ENCODE measurements at regions not wholly inside any gene's neighbourhood (a gene's known extent, or its start where the extent isn't known, plus 50 kb on each side); places are given as distances from the start of the nearest gene placed in this dataset.
A peak's percentile ranks its signal among the peaks of the same experiment; 100 is the strongest.

- peaks cover 9% of the 10 kb centered on the region for H3K27me3 Mint-ChIP-seq
- no peaks in the 10 kb centered on the region for H3K36me3 Mint-ChIP-seq
- no peak overlapping the region for H3K27ac Mint-ChIP-seq
- Histone ChIP-seq H3K36me3 (ENCODE audit: control insufficient read depth, insufficient read depth, low read length) (no peaks in the 10 kb centered on the region), H3K27me3 (ENCODE audit: control insufficient read depth, insufficient read depth, low read length) (peaks cover 2% of the 10 kb centered on the region), H3K4me1 (ENCODE audit: control insufficient read depth, insufficient read depth, low read length, poor library complexity, severe bottlenecking) (no peaks in the 10 kb centered on the region), H3K4me3 (ENCODE audit: low read depth, low read length) (no peak overlapping the region), H3K27ac (ENCODE audit: insufficient read depth, low read length, poor library complexity, severe bottlenecking) (no peak overlapping the region), H3K9me3 (ENCODE audit: control insufficient read depth in 2 of 2, low read length in 2 of 2) (no peaks in the 10 kb centered on the region)
- ATAC-seq (ENCODE audit: low read depth in 2 of 2) (no peak), DNase-seq (no peak)
- no peaks in the 10 kb centered on the region for H3K4me1 Mint-ChIP-seq
- H3K4me3 Mint-ChIP-seq, result no peak overlapping the region
- no peaks in the 10 kb centered on the region for H3K9me3 Mint-ChIP-seq
Observed at GRCh38 chr1:70537788-70538187, 126.7 kb downstream of the CTH start.

- Histone ChIP-seq H3K27me3 (ENCODE audit: control insufficient read depth, insufficient read depth, low read length) (no peaks in the 10 kb centered on the region), H3K36me3 (ENCODE audit: control insufficient read depth, insufficient read depth, low read length) (no peaks in the 10 kb centered on the region), H3K4me1 (ENCODE audit: control insufficient read depth, insufficient read depth, low read length, poor library complexity, severe bottlenecking) (no peaks in the 10 kb centered on the region), H3K4me3 (ENCODE audit: low read depth, low read length) (no peak overlapping the region), H3K27ac (ENCODE audit: insufficient read depth, low read length, poor library complexity, severe bottlenecking) (no peak overlapping the region), H3K9me3 (ENCODE audit: control insufficient read depth in 2 of 2, low read length in 2 of 2) (no peaks in the 10 kb centered on the region)
- ATAC-seq (ENCODE audit: low read depth in 2 of 2), result no peak
- Mint-ChIP-seq H3K4me3 (no peak overlapping the region), H3K4me1 (no peaks in the 10 kb centered on the region), H3K9me3 (no peaks in the 10 kb centered on the region), H3K27ac (no peak overlapping the region), H3K36me3 (no peaks in the 10 kb centered on the region), H3K27me3 (peaks cover 2% of the 10 kb centered on the region)
- DNase-seq, result no peak
Observed at GRCh38 chr1:70542030-70542429, 131.0 kb downstream of the CTH start.

- no peak for ATAC-seq (ENCODE audit: low read depth in 2 of 2)
Observed at GRCh38 chr1:70542856-70543255, 131.8 kb downstream of the CTH start.

GRCh38 chr1:70546726-70547125 is 135.7 kb downstream of the CTH start:
- H3K27me3 ChIP-seq (ENCODE audit: control insufficient read depth, insufficient read depth, low read length), result no peaks in the 10 kb centered on the region
- H3K4me1 ChIP-seq (ENCODE audit: control insufficient read depth, insufficient read depth, low read length, poor library complexity, severe bottlenecking), result no peaks in the 10 kb centered on the region
- no peak for DNase-seq
- Mint-ChIP-seq H3K27ac (no peak overlapping the region), H3K9me3 (no peaks in the 10 kb centered on the region), H3K27me3 (no peaks in the 10 kb centered on the region), H3K4me3 (no peak overlapping the region), H3K4me1 (no peaks in the 10 kb centered on the region), H3K36me3 (no peaks in the 10 kb centered on the region)
- H3K36me3 ChIP-seq (ENCODE audit: control insufficient read depth, insufficient read depth, low read length), result no peaks in the 10 kb centered on the region
- ATAC-seq (ENCODE audit: low read depth in 2 of 2), result no peak
- no peak overlapping the region for H3K27ac ChIP-seq (ENCODE audit: insufficient read depth, low read length, poor library complexity, severe bottlenecking)
- no peaks in the 10 kb centered on the region for H3K9me3 ChIP-seq (ENCODE audit: control insufficient read depth in 2 of 2, low read length in 2 of 2)
- H3K4me3 ChIP-seq (ENCODE audit: low read depth, low read length), result no peak overlapping the region

More at GRCh38 chr1:70542856-70543255, 131.8 kb downstream of the CTH start:
- H3K4me1 ChIP-seq (ENCODE audit: control insufficient read depth, insufficient read depth, low read length, poor library complexity, severe bottlenecking), result no peaks in the 10 kb centered on the region
- H3K27ac ChIP-seq (ENCODE audit: insufficient read depth, low read length, poor library complexity, severe bottlenecking), result no peak overlapping the region
- DNase-seq, result no peak
- H3K4me3 ChIP-seq (ENCODE audit: low read depth, low read length), result no peak overlapping the region
- no peaks in the 10 kb centered on the region for H3K9me3 ChIP-seq (ENCODE audit: control insufficient read depth in 2 of 2, low read length in 2 of 2)
- Mint-ChIP-seq H3K27me3 (no peaks in the 10 kb centered on the region), H3K27ac (no peak overlapping the region), H3K36me3 (no peaks in the 10 kb centered on the region), H3K9me3 (no peaks in the 10 kb centered on the region), H3K4me1 (no peaks in the 10 kb centered on the region), H3K4me3 (no peak overlapping the region)
- H3K36me3 ChIP-seq (ENCODE audit: control insufficient read depth, insufficient read depth, low read length), result no peaks in the 10 kb centered on the region
- H3K27me3 ChIP-seq (ENCODE audit: control insufficient read depth, insufficient read depth, low read length), result no peaks in the 10 kb centered on the region

- no peaks in the 10 kb centered on the region for H3K36me3 Mint-ChIP-seq
- no peaks in the 10 kb centered on the region for H3K4me1 Mint-ChIP-seq
- no peak for ATAC-seq (ENCODE audit: low read depth in 2 of 2)
- Histone ChIP-seq H3K27ac (ENCODE audit: insufficient read depth, low read length, poor library complexity, severe bottlenecking) (no peak overlapping the region), H3K36me3 (ENCODE audit: control insufficient read depth, insufficient read depth, low read length) (no peaks in the 10 kb centered on the region), H3K9me3 (ENCODE audit: control insufficient read depth in 2 of 2, low read length in 2 of 2) (no peaks in the 10 kb centered on the region), H3K27me3 (ENCODE audit: control insufficient read depth, insufficient read depth, low read length) (no peaks in the 10 kb centered on the region), H3K4me1 (ENCODE audit: control insufficient read depth, insufficient read depth, low read length, poor library complexity, severe bottlenecking) (no peaks in the 10 kb centered on the region), H3K4me3 (ENCODE audit: low read depth, low read length) (no peak overlapping the region)
- H3K27me3 Mint-ChIP-seq, result peaks cover 4% of the 10 kb centered on the region
- peaks cover 0 to 2% (median 0%) of the 10 kb centered on the region in 7 donors for H3K9me3 Mint-ChIP-seq
- no peak overlapping the region for H3K4me3 Mint-ChIP-seq
- H3K27ac Mint-ChIP-seq, result no peak overlapping the region
- DNase-seq, result no peak
Observed at GRCh38 chr1:70552662-70553566, 141.8 kb downstream of the CTH start.

GRCh38 chr1:70553567-70553956 is 142.5 kb downstream of the CTH start:
- Histone ChIP-seq H3K27ac (ENCODE audit: insufficient read depth, low read length, poor library complexity, severe bottlenecking) (no peak overlapping the region), H3K9me3 (ENCODE audit: control insufficient read depth in 2 of 2, low read length in 2 of 2) (no peaks in the 10 kb centered on the region), H3K4me1 (ENCODE audit: control insufficient read depth, insufficient read depth, low read length, poor library complexity, severe bottlenecking) (no peaks in the 10 kb centered on the region), H3K27me3 (ENCODE audit: control insufficient read depth, insufficient read depth, low read length) (no peaks in the 10 kb centered on the region), H3K36me3 (ENCODE audit: control insufficient read depth, insufficient read depth, low read length) (no peaks in the 10 kb centered on the region), H3K4me3 (ENCODE audit: low read depth, low read length) (no peak overlapping the region)
- Mint-ChIP-seq H3K4me3 (no peak overlapping the region), H3K4me1 (no peaks in the 10 kb centered on the region), H3K9me3 (peaks cover 0 to 2% (median 0%) of the 10 kb centered on the region in 7 donors), H3K27me3 (peaks cover 4% of the 10 kb centered on the region), H3K36me3 (no peaks in the 10 kb centered on the region), H3K27ac (no peak overlapping the region)
- ATAC-seq (ENCODE audit: low read depth in 2 of 2) (no peak), DNase-seq (no peak)

GRCh38 chr1:70554341-70554740 is 143.3 kb downstream of the CTH start:
- ATAC-seq (ENCODE audit: low read depth in 2 of 2), result no peak
- H3K36me3 Mint-ChIP-seq, result no peaks in the 10 kb centered on the region
- H3K36me3 ChIP-seq (ENCODE audit: control insufficient read depth, insufficient read depth, low read length), result no peaks in the 10 kb centered on the region
- H3K4me3 ChIP-seq (ENCODE audit: low read depth, low read length), result no peak overlapping the region
- no peak for DNase-seq
- H3K4me1 Mint-ChIP-seq, result no peaks in the 10 kb centered on the region
- H3K27me3 Mint-ChIP-seq, result peaks cover 4% of the 10 kb centered on the region
- peaks cover 0 to 2% (median 0%) of the 10 kb centered on the region in 7 donors for H3K9me3 Mint-ChIP-seq
- no peak overlapping the region for H3K4me3 Mint-ChIP-seq
- H3K9me3 ChIP-seq (ENCODE audit: control insufficient read depth in 2 of 2, low read length in 2 of 2), result no peaks in the 10 kb centered on the region
- H3K27me3 ChIP-seq (ENCODE audit: control insufficient read depth, insufficient read depth, low read length), result no peaks in the 10 kb centered on the region
- H3K27ac ChIP-seq (ENCODE audit: insufficient read depth, low read length, poor library complexity, severe bottlenecking), result no peak overlapping the region
- H3K27ac Mint-ChIP-seq, result peak overlapping the region in 1 of 3 donors; percentile 27
- H3K4me1 ChIP-seq (ENCODE audit: control insufficient read depth, insufficient read depth, low read length, poor library complexity, severe bottlenecking), result no peaks in the 10 kb centered on the region

- DNase-seq (no peak), ATAC-seq (ENCODE audit: low read depth in 2 of 2) (no peak)
- Histone ChIP-seq H3K4me3 (ENCODE audit: low read depth, low read length) (no peak overlapping the region), H3K27me3 (ENCODE audit: control insufficient read depth, insufficient read depth, low read length) (no peaks in the 10 kb centered on the region), H3K27ac (ENCODE audit: insufficient read depth, low read length, poor library complexity, severe bottlenecking) (no peak overlapping the region), H3K4me1 (ENCODE audit: control insufficient read depth, insufficient read depth, low read length, poor library complexity, severe bottlenecking) (no peaks in the 10 kb centered on the region), H3K36me3 (ENCODE audit: control insufficient read depth, insufficient read depth, low read length) (no peaks in the 10 kb centered on the region), H3K9me3 (ENCODE audit: control insufficient read depth in 2 of 2, low read length in 2 of 2) (no peaks in the 10 kb centered on the region)
- peaks cover 0 to 2% (median 0%) of the 10 kb centered on the region in 7 donors for H3K9me3 Mint-ChIP-seq
- H3K27ac Mint-ChIP-seq, result no peak overlapping the region
- no peaks in the 10 kb centered on the region for H3K4me1 Mint-ChIP-seq
- H3K36me3 Mint-ChIP-seq, result no peaks in the 10 kb centered on the region
- H3K27me3 Mint-ChIP-seq, result peaks cover 4% of the 10 kb centered on the region
- no peak overlapping the region for H3K4me3 Mint-ChIP-seq
Observed at GRCh38 chr1:70556541-70556940, 145.5 kb downstream of the CTH start.

Data from CD4-positive, CD25-positive, alpha-beta regulatory T cell (primary cell).